HL-60 (cell line): ENCODE measurements at regions not wholly inside any gene's neighbourhood (a gene's known extent, or its start where the extent isn't known, plus 50 kb on each side); places are given as distances from the start of the nearest gene placed in this dataset.
"Not testable (repeated sequence)": the region's sequence is repeated elsewhere in the genome, so short reads cannot be mapped to it uniquely, and the experiment has no call there.

Experiments
- DNase-seq, 2 experiments: peaks; one replicate each; pipeline ENCODE4 v3.0.0-alpha.2; 2010 to 2020; ENCODE audit warnings: low read depth in 1 of 2, low spot score in 1 of 2
- H3K27ac ChIP-seq: fragments of 250-450 bp; sonication (Bioruptor Pico); replicated peaks from 2 replicates; pipeline ENCODE4 v1.5.1; 2020; ENCODE audit warnings: mild to moderate bottlenecking, moderate library complexity
- H3K27me3 ChIP-seq: fragments of 250-450 bp; sonication (Bioruptor Pico); 2 replicates; pipeline ENCODE4 v1.5.1; 2021; ENCODE audit warnings: mild to moderate bottlenecking, moderate library complexity; ENCODE audit not compliant: insufficient read depth, poor library complexity, severe bottlenecking
- H3K4me3 ChIP-seq: replicated peaks from 2 replicates; pipeline ENCODE4 v1.5.1; 2011; ENCODE audit warnings: mild to moderate bottlenecking, control low read depth, low read length; ENCODE audit not compliant: insufficient read depth
- CTCF ChIP-seq: IDR thresholded peaks from one replicate; pipeline ENCODE4 v1.5.1; 2011; ENCODE audit warnings: low read length, control low read depth, inconsistent platforms; ENCODE audit not compliant: insufficient read depth
- GABPA ChIP-seq: IDR thresholded peaks from 2 replicates; pipeline ENCODE4 v1.6.1; 2012; ENCODE audit warnings: low read depth
- POLR2AphosphoS5 ChIP-seq: IDR thresholded peaks from 2 replicates; pipeline ENCODE4 v1.6.1; 2012; ENCODE audit warnings: low read depth
- REST ChIP-seq: IDR thresholded peaks from 2 replicates; pipeline ENCODE4 v1.6.1; 2012; ENCODE audit warnings: low read depth; ENCODE audit not compliant: insufficient replicate concordance
- SPI1 ChIP-seq: IDR thresholded peaks from 2 replicates; pipeline ENCODE4 v1.6.1; 2012; ENCODE audit warnings: low read depth, mild to moderate bottlenecking, borderline replicate concordance

- H3K27ac ChIP-seq, H3K4me3 ChIP-seq, H3K27me3 ChIP-seq, DNase-seq: not testable (repeated sequence)
Measured at GRCh38 chr2:16379061-16379460, 286.6 kb downstream of the CYRIA start.

GRCh38 chr2:16378031-16378430 lies 287.6 kb downstream of the CYRIA start:
- TF ChIP-seq POLR2AphosphoS5 (no peak), GABPA (no peak), SPI1 (no peak)

GRCh38 chr2:16375981-16376380 lies 289.7 kb downstream of the CYRIA start:
- no peak for DNase-seq
- H3K4me3 ChIP-seq = no peak overlapping the region
- no peak overlapping the region for H3K27ac ChIP-seq
- no peaks in the 10 kb centered on the region for H3K27me3 ChIP-seq
- TF ChIP-seq POLR2AphosphoS5 (no peak), REST (no peak), CTCF (no peak), SPI1 (no peak), GABPA (no peak)

More at GRCh38 chr2:16378031-16378430, 287.6 kb downstream of the CYRIA start:
- Histone ChIP-seq H3K27me3 (no peaks in the 10 kb centered on the region), H3K4me3 (no peak overlapping the region), H3K27ac (no peak overlapping the region)
- DNase-seq = no peak

GRCh38 chr2:16375351-16375750 lies 290.3 kb downstream of the CYRIA start:
- DNase-seq = no peak
- no peaks in the 10 kb centered on the region for H3K27me3 ChIP-seq
- TF ChIP-seq POLR2AphosphoS5 (no peak), GABPA (no peak), SPI1 (no peak), REST (no peak), CTCF (no peak)
- no peak overlapping the region for H3K27ac ChIP-seq
- H3K4me3 ChIP-seq = no peak overlapping the region

GRCh38 chr2:16374671-16375070 lies 291.0 kb downstream of the CYRIA start:
- no peaks in the 10 kb centered on the region for H3K27me3 ChIP-seq
- no peak overlapping the region for H3K27ac ChIP-seq
- TF ChIP-seq GABPA = no peak
- TF ChIP-seq SPI1 = no peak
- no peak for TF ChIP-seq CTCF
- TF ChIP-seq POLR2AphosphoS5 = no peak
- no peak for TF ChIP-seq REST
- H3K4me3 ChIP-seq = no peak overlapping the region
- no peak for DNase-seq
